PFSK-1 (cell line): ENCODE measurements at regions not wholly inside any gene's neighbourhood (a gene's known extent, or its start where the extent isn't known, plus 50 kb on each side); places are given as distances from the start of the nearest gene placed in this dataset.

Experiments used
- FOXP2 ChIP-seq: optimal IDR thresholded peaks from 2 replicates; pipeline ENCODE3; 2011; ENCODE audit warnings: borderline replicate concordance, control low read depth, inconsistent platforms; ENCODE audit not compliant: insufficient read depth; ENCODE audit errors: extremely low read length, extremely low read depth
- POLR2AphosphoS5 ChIP-seq: IDR thresholded peaks from 2 replicates; pipeline ENCODE4 v1.6.1; 2012; ENCODE audit warnings: low read depth, mild to moderate bottlenecking, control low read depth, low read length, moderate library complexity
- SIN3A ChIP-seq: IDR thresholded peaks from 2 replicates; pipeline ENCODE4 v1.6.1; 2012; ENCODE audit warnings: mild to moderate bottlenecking, low read length, moderate library complexity, borderline replicate concordance; ENCODE audit not compliant: insufficient read depth
- TAF1 ChIP-seq: IDR thresholded peaks from 2 replicates; pipeline ENCODE4 v1.6.1; 2012; ENCODE audit warnings: low read length, control low read depth, borderline replicate concordance; ENCODE audit not compliant: insufficient read depth
- TF ChIP-seq, protein P1 (sequence below), 2 experiments: IDR thresholded peaks; 2 replicates each; pipeline versions ENCODE4 v1.6.1 to v1.8.0; 2011 to 2012; ENCODE audit warnings: low read depth in 2 of 2, low read length in 2 of 2, control low read depth in 1 of 2, inconsistent platforms in 1 of 2, mild to moderate bottlenecking in 1 of 2, moderate library complexity in 1 of 2; ENCODE audit not compliant: insufficient read depth in 1 of 2

DNA sequence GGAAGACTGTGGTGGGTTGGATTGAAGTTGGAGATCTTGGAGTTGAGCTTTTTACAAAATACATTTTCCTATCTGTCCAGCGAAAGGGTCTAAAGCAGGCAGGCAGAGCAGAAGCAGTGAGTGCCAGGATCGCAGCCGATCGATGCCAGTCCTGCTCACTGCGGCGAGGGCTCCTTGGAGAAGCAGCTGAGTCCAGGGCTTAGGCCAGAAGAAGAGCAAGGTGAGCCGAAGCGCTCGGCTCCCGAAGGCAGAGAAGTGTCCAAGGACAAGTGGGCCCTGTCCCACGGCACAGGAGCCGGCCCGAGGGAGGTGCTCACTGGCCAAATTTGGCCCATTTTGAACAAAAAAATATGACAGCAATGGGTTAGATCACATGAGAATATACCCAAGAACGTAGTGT, 637.8 kb downstream of the BRD1 start:
- no peak for TF ChIP-seq FOXP2
- no peak for TF ChIP-seq TAF1
- TF ChIP-seq POLR2AphosphoS5: no peak
- TF ChIP-seq, protein P1, sequence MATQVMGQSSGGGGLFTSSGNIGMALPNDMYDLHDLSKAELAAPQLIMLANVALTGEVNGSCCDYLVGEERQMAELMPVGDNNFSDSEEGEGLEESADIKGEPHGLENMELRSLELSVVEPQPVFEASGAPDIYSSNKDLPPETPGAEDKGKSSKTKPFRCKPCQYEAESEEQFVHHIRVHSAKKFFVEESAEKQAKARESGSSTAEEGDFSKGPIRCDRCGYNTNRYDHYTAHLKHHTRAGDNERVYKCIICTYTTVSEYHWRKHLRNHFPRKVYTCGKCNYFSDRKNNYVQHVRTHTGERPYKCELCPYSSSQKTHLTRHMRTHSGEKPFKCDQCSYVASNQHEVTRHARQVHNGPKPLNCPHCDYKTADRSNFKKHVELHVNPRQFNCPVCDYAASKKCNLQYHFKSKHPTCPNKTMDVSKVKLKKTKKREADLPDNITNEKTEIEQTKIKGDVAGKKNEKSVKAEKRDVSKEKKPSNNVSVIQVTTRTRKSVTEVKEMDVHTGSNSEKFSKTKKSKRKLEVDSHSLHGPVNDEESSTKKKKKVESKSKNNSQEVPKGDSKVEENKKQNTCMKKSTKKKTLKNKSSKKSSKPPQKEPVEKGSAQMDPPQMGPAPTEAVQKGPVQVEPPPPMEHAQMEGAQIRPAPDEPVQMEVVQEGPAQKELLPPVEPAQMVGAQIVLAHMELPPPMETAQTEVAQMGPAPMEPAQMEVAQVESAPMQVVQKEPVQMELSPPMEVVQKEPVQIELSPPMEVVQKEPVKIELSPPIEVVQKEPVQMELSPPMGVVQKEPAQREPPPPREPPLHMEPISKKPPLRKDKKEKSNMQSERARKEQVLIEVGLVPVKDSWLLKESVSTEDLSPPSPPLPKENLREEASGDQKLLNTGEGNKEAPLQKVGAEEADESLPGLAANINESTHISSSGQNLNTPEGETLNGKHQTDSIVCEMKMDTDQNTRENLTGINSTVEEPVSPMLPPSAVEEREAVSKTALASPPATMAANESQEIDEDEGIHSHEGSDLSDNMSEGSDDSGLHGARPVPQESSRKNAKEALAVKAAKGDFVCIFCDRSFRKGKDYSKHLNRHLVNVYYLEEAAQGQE (IDR thresholded peaks at IDR 0.05; ENCODE audit: insufficient read depth in 1 of 2, low read depth in 2 of 2, low read length in 2 of 2): no peak
- no peak for TF ChIP-seq SIN3A

DNA sequence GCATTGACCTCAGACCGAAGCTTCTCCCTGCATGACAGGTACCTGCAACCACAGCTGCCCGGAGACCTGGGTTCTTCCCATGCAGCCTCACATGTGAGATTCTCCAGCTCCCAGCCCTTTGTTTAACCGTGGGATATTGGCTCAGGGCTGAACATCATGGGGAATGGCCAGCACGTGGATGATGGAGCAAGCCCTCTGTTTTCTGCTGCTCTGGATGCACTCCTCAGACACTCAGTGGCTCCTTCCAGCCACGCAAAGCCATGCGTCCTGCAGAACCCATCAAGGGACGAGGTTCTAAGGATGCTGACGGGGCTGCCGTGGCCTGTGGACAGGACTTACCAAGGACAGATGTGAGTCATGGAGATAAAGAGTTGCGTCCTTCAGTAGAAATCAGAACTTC, 639.1 kb downstream of the BRD1 start:
- TF ChIP-seq FOXP2 (no peak), TAF1 (no peak)

DNA sequence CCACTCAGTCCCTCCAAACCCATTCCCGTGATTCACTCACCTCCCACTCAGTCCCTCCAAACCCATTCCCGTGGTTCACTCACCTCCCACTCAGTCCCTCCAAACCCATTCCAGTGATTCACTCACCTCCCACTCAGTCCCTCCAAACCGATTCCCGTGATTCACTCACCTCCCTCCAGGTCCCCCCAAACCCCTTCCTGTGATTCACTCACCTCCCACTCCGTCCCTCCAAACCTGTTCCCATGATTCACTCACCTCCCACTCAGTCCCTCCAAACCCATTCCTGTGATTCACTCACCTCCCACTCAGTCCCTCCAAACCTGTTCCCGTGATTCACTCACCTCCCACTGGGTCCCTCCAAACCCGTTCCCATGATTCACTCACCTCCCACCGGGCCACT, 639.6 kb downstream of the BRD1 start:
- no peak for TF ChIP-seq SIN3A
- no peak for TF ChIP-seq TAF1
- TF ChIP-seq, protein P1 (IDR thresholded peaks at IDR 0.05; ENCODE audit: insufficient read depth in 1 of 2, low read depth in 2 of 2, low read length in 2 of 2): no peak
- TF ChIP-seq POLR2AphosphoS5: no peak
- no peak for TF ChIP-seq FOXP2

DNA sequence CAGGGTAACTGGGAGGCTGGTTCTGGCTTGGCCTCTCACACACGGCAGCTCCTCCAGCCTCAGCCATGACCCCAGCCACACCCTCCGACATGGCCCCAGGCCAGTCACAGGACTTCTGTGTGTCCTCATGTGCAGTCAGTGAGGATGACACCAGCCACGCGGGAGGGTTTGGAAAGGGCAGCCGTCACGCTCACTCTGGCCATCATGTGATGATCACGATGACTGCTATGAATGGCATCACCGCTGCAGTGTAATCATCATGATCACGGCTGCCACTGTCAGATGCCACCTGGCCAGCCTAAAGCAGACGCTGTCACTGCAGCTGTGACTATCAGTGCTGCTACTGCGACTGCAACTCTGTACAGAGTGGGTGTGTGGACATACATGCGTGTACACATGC, 640.9 kb downstream of the BRD1 start:
- no peak for TF ChIP-seq SIN3A
- no peak for TF ChIP-seq TAF1
- TF ChIP-seq FOXP2: no peak
- no peak for TF ChIP-seq POLR2AphosphoS5
- TF ChIP-seq, protein P1 (IDR thresholded peaks at IDR 0.05; ENCODE audit: insufficient read depth in 1 of 2, low read depth in 2 of 2, low read length in 2 of 2): no peak

DNA sequence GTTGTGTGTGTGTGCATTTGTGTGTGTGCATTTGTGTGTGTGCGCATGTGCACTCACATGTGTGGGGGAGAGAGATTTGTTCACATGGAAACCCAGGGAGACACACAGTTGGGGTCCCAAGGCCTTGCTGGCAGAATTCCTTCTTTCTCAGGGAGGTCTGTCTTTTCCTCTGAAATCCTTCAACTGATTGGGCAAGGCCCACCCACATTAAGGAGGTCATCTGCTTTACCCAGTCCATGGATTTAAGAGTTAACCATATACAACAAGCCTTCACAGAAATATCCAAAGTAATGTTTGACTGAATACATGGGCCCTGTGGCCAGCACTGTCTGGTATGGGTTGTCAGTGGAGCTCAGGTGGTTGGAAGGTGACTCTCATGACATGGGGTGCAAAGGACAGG, 641.4 kb downstream of the BRD1 start:
- TF ChIP-seq SIN3A (no peak), TAF1 (no peak), POLR2AphosphoS5 (no peak), FOXP2 (no peak)
- TF ChIP-seq, protein P1 (IDR thresholded peaks at IDR 0.05; ENCODE audit: insufficient read depth in 1 of 2, low read depth in 2 of 2, low read length in 2 of 2): no peak
